ENCODE measurements at regions not wholly inside any gene's neighbourhood (a gene's known extent, or its start where the extent isn't known, plus 50 kb on each side); places are given as distances from the start of the nearest gene placed in this dataset.

GRCh38 chr10:62728479-62728878, 76.0 kb upstream of the ADO start:
- Mint-ChIP-seq H3K27ac (no peak overlapping the region), H3K9me3 (ENCODE audit: insufficient read depth) (no peaks in the 10 kb centered on the region), H3K4me1 (peaks cover 2% of the 10 kb centered on the region), H3K4me3 (no peak overlapping the region), H3K27me3 (peaks cover 5% of the 10 kb centered on the region)
- Histone ChIP-seq H3K36me3 (replicated peaks in 1 of 2; ENCODE audit: control extremely low read depth in 1 of 2, control insufficient read depth in 1 of 2, extremely low read depth in 1 of 2, insufficient read depth in 2 of 2, low read length in 1 of 2) (no peaks in the 10 kb centered on the region), H3K27me3 (replicated peaks in 1 of 4; ENCODE audit: control extremely low read depth in 1 of 4, control insufficient read depth in 3 of 4, insufficient read depth in 4 of 4, low read length in 3 of 4) (no peaks in the 10 kb centered on the region), H3K4me3 (ENCODE audit: control extremely low read depth in 1 of 5, extremely low read depth in 1 of 5, insufficient read depth in 1 of 5, low read depth in 2 of 5, low read length in 4 of 5) (no peak overlapping the region), H3K27ac (ENCODE audit: low read length in 2 of 2) (no peak overlapping the region), H2AFZ (ENCODE audit: insufficient read depth, low read depth, low read length, poor library complexity, severe bottlenecking) (no peak overlapping the region), H3K9me3 (ENCODE audit: control extremely low read depth in 1 of 3, control insufficient read depth in 2 of 3, insufficient read depth in 1 of 3, low read length in 2 of 3) (no peaks in the 10 kb centered on the region), H3K4me2 (replicated peaks; ENCODE audit: low read depth, low read length, poor library complexity, severe bottlenecking) (no peak overlapping the region), H4K20me1 (ENCODE audit: control insufficient read depth, insufficient read depth, low read length, poor library complexity, severe bottlenecking) (no peaks in the 10 kb centered on the region), H3K79me2 (ENCODE audit: control insufficient read depth, insufficient read depth, low read length) (no peaks in the 10 kb centered on the region), H3K4me1 (ENCODE audit: control insufficient read depth in 2 of 2, insufficient read depth in 2 of 2, low read length in 2 of 2) (peaks cover 14% of the 10 kb centered on the region in 2 donors), H3K9ac (ENCODE audit: low read length) (no peak overlapping the region)
- ATAC-seq (ENCODE audit: low read depth), result no peak
- intact Hi-C loops (cut with micrococcal nuclease), result no loop called here
- no peak for DNase-seq
- no peak for TF ChIP-seq CTCF (IDR thresholded peaks at IDR 0.05)
- no peak for TF ChIP-seq EZH2 (IDR thresholded peaks at IDR 0.05; ENCODE audit: borderline replicate concordance, insufficient read depth, low read depth, low read length, poor library complexity, severe bottlenecking)
- WGBS (ENCODE audit: insufficient coverage), result no CpG with 5 or more reads among the region's 1 CpG
- ChIA-PET CTCF (interaction anchor here (1.1 kb wide), 1 partner anchor 118 kb away, joined by 3 read pairs; no protein-coding TSS in a partner anchor), POLR2A (no interaction called here)

- peak overlapping the region; percentile 93 for H3K27ac Mint-ChIP-seq
- Histone ChIP-seq H3K4me3 (ENCODE audit: control extremely low read depth in 1 of 5, extremely low read depth in 1 of 5, insufficient read depth in 1 of 5, low read depth in 2 of 5, low read length in 4 of 5) (no peak overlapping the region), H3K9ac (ENCODE audit: low read length) (no peak overlapping the region), H3K36me3 (replicated peaks in 1 of 2; ENCODE audit: control extremely low read depth in 1 of 2, control insufficient read depth in 1 of 2, extremely low read depth in 1 of 2, insufficient read depth in 2 of 2, low read length in 1 of 2) (no peaks in the 10 kb centered on the region), H3K27ac (ENCODE audit: low read length in 2 of 2) (peak overlapping the region in 1 of 2 donors; percentile 79), H2AFZ (ENCODE audit: insufficient read depth, low read depth, low read length, poor library complexity, severe bottlenecking) (no peak overlapping the region), H3K27me3 (replicated peaks in 1 of 4; ENCODE audit: control extremely low read depth in 1 of 4, control insufficient read depth in 3 of 4, insufficient read depth in 4 of 4, low read length in 3 of 4) (no peaks in the 10 kb centered on the region), H3K4me2 (replicated peaks; ENCODE audit: low read depth, low read length, poor library complexity, severe bottlenecking) (peak overlapping the region; percentile 54), H3K4me1 (ENCODE audit: control insufficient read depth in 2 of 2, insufficient read depth in 2 of 2, low read length in 2 of 2) (peaks cover 38 to 42% of the 10 kb centered on the region in 2 donors), H3K9me3 (ENCODE audit: control extremely low read depth in 1 of 3, control insufficient read depth in 2 of 3, insufficient read depth in 1 of 3, low read length in 2 of 3) (no peaks in the 10 kb centered on the region), H4K20me1 (ENCODE audit: control insufficient read depth, insufficient read depth, low read length, poor library complexity, severe bottlenecking) (no peaks in the 10 kb centered on the region), H3K79me2 (ENCODE audit: control insufficient read depth, insufficient read depth, low read length) (no peaks in the 10 kb centered on the region)
- intact Hi-C loops (cut with micrococcal nuclease), result loop anchor here (1.0 to 5.0 kb wide), 6 partner anchors 36 to 101 kb away; partner anchors contain the start of genes ADO and EGR2
- 0% methylated on average over 4 of the region's 7 CpGs for WGBS (ENCODE audit: insufficient coverage)
- no peaks in the 10 kb centered on the region for H3K27me3 Mint-ChIP-seq
- DNase-seq, result peak; percentile 80
- no peaks in the 10 kb centered on the region for H3K9me3 Mint-ChIP-seq (ENCODE audit: insufficient read depth)
- CTCF ChIA-PET, result interaction anchor here (0.7 to 2.6 kb wide), 7 partner anchors 43 to 123 kb away, joined by 3 to 18 read pairs (median 3); no protein-coding TSS in a partner anchor
- POLR2A ChIA-PET, result interaction anchor here (0.6 to 1.6 kb wide), 3 partner anchors 13 to 83 kb away, joined by 3 to 6 read pairs (median 3); partner anchors contain the start of genes ADO and EGR2
- peaks cover 4% of the 10 kb centered on the region for H3K4me1 Mint-ChIP-seq
- no peak for TF ChIP-seq EZH2 (IDR thresholded peaks at IDR 0.05; ENCODE audit: borderline replicate concordance, insufficient read depth, low read depth, low read length, poor library complexity, severe bottlenecking)
- TF ChIP-seq CTCF (IDR thresholded peaks at IDR 0.05), result no peak
- no peak overlapping the region for H3K4me3 Mint-ChIP-seq
- ATAC-seq (ENCODE audit: low read depth), result peak; percentile 75
Measured at GRCh38 chr10:62732841-62733653, 71.5 kb upstream of the ADO start.
